Ovary (tissue), 3 donors: ENCODE measurements at regions not wholly inside any gene's neighbourhood (a gene's known extent, or its start where the extent isn't known, plus 50 kb on each side); places are given as distances from the start of the nearest gene placed in this dataset.

ENCODE experiments used
- EP300 ChIP-seq: sonication (generic); formaldehyde crosslinking; IDR thresholded peaks from one replicate; pipeline ENCODE4 v1.6.1; 2017; ENCODE audit warnings: antibody characterized with exemption
- POLR2A ChIP-seq: fragments of 450-650 bp; IDR thresholded peaks from one replicate; pipeline ENCODE4 v1.6.1; 2017; ENCODE audit warnings: antibody characterized with exemption, mild to moderate bottlenecking, moderate library complexity
- TF ChIP-seq, protein P1 (sequence below), 3 donors: fragments of 450-650 bp in 2 of 3; fragments of 200-600 bp in 1 of 3; IDR thresholded peaks; one replicate each; pipeline versions ENCODE4 v1.5.1 to v1.8.0; 2016 to 2022; ENCODE audit warnings: antibody characterized with exemption in 3 of 3, mild to moderate bottlenecking in 1 of 3
- donor health status: DM: no; HTN: no; CAD: no.

DNA sequence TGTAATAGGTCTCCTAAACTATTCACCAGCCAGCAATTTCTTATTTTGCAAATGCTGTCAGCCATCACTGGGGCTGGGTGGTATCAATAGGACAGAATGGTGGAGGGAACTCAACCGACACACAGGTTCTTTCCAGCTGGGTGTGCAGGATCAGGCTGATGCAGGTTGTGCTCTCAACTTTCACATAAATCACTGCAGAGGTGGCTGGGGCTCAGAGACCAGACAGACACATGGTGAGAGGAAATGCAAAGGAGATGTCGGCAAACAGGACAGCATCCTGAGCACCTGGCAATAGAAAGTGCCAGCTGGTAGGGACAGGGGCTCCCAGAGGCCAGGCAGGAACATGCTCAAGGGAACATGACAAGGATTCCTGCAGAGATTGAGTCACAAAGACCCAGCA is 254.9 kb downstream of the SOD2 start:
- TF ChIP-seq, protein P1, sequence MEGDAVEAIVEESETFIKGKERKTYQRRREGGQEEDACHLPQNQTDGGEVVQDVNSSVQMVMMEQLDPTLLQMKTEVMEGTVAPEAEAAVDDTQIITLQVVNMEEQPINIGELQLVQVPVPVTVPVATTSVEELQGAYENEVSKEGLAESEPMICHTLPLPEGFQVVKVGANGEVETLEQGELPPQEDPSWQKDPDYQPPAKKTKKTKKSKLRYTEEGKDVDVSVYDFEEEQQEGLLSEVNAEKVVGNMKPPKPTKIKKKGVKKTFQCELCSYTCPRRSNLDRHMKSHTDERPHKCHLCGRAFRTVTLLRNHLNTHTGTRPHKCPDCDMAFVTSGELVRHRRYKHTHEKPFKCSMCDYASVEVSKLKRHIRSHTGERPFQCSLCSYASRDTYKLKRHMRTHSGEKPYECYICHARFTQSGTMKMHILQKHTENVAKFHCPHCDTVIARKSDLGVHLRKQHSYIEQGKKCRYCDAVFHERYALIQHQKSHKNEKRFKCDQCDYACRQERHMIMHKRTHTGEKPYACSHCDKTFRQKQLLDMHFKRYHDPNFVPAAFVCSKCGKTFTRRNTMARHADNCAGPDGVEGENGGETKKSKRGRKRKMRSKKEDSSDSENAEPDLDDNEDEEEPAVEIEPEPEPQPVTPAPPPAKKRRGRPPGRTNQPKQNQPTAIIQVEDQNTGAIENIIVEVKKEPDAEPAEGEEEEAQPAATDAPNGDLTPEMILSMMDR (IDR thresholded peaks at IDR 0.05), result no peak
- no peak for TF ChIP-seq EP300
- TF ChIP-seq POLR2A, result no peak
